ENCODE measurements at regions not wholly inside any gene's neighbourhood (a gene's known extent, or its start where the extent isn't known, plus 50 kb on each side); places are given as distances from the start of the nearest gene placed in this dataset.

DNA sequence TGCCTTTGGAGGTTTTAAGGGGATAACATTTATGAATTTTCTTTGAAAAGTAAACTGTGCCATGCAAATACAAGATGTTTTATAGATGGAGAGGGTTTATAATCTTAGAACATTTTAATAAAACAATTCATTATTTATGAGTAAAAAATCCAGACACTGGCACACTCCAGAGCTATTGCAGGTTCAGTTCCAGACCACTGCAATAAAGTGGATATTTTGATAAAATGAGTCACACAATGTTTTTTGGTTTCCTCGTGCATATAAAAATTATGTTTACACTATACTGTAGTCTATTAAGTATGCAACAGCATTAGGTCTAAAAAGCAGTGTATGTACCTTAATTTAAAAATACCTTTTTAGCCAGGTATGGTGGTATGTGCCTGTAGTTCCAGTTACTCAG lies 146.2 kb upstream of the ZBED5 start:
- WGBS, 2 experiments (ENCODE audit: low coverage in 1 of 2, low lambda C conversion rate in 2 of 2, missing lambda C conversion rate in 2 of 2): 0 to 2% methylated on average over 1 of the region's 1 CpG
- in situ Hi-C loops (cut with MboI): no loop called here
- Histone ChIP-seq H3K27me3 (replicated peaks; ENCODE audit: insufficient read depth) (peaks cover 38% of the 10 kb centered on the region), H3K36me3 (ENCODE audit: low read depth) (no peaks in the 10 kb centered on the region), H3K9ac (no peak overlapping the region), H3K9me2 (ENCODE audit: insufficient read depth) (no peaks in the 10 kb centered on the region), H3K4me2 (ENCODE audit: unreplicated experiment) (no peak overlapping the region), H3K27ac (no peak overlapping the region), H4K20me1 (ENCODE audit: insufficient read depth) (no peaks in the 10 kb centered on the region), H2AFZ (no peak overlapping the region), H3K79me2 (ENCODE audit: insufficient read depth) (no peaks in the 10 kb centered on the region), H3K9me3 (ENCODE audit: low read depth) (no peaks in the 10 kb centered on the region), H3K4me3 (no peak overlapping the region), H3F3A (ENCODE audit: insufficient read depth) (no peaks in the 10 kb centered on the region), H3K4me1 (ENCODE audit: insufficient read depth) (no peaks in the 10 kb centered on the region)
- TF ChIP-seq EZH2 (IDR thresholded peaks at IDR 0.05; ENCODE audit: insufficient read depth, poor library complexity, severe bottlenecking) (no peak), EZH2phosphoT487 (IDR thresholded peaks at IDR 0.05; ENCODE audit: insufficient read depth, low read depth) (no peak)
- DNase-seq: no peak

DNA sequence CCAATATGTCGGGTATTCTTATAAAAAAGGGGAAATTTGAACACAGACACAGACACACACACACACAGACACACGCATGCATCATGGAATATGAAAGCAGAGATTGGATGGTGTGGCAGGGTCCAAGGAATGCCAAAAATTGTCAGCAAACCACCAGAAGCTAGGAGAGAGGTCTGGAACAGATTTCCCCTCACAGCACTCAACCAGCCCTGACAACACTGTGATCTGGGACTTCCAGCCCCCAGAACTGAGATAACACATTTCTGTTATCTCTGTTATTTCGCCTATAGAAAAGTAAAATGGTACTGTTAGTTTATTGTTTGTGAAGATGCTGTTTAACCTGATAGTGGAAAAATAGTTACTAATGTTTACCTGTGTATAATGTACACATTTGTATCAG lies 145.4 kb upstream of the ZBED5 start:
- no peak for DNase-seq
- no peak overlapping the region for H3K9ac ChIP-seq
- no peak for TF ChIP-seq EZH2phosphoT487 (IDR thresholded peaks at IDR 0.05; ENCODE audit: insufficient read depth, low read depth)
- no peak for TF ChIP-seq EZH2 (IDR thresholded peaks at IDR 0.05; ENCODE audit: insufficient read depth, poor library complexity, severe bottlenecking)
- WGBS, 2 experiments (ENCODE audit: low coverage in 1 of 2, low lambda C conversion rate in 2 of 2, missing lambda C conversion rate in 2 of 2): 55 to 56% methylated on average over 3 of the region's 3 CpGs
- no peak overlapping the region for H3K4me3 ChIP-seq
- no peaks in the 10 kb centered on the region for H3K79me2 ChIP-seq (ENCODE audit: insufficient read depth)
- peaks cover 44% of the 10 kb centered on the region for H3K27me3 ChIP-seq (replicated peaks; ENCODE audit: insufficient read depth)
- no peak overlapping the region for H3K4me2 ChIP-seq (ENCODE audit: unreplicated experiment)
- in situ Hi-C loops (cut with MboI): no loop called here
- no peaks in the 10 kb centered on the region for H3K9me2 ChIP-seq (ENCODE audit: insufficient read depth)
- H3K36me3 ChIP-seq (ENCODE audit: low read depth): no peaks in the 10 kb centered on the region
- no peaks in the 10 kb centered on the region for H3K4me1 ChIP-seq (ENCODE audit: insufficient read depth)
- no peaks in the 10 kb centered on the region for H3K9me3 ChIP-seq (ENCODE audit: low read depth)
- no peak overlapping the region for H2AFZ ChIP-seq
- H3K27ac ChIP-seq: no peak overlapping the region
- no peaks in the 10 kb centered on the region for H3F3A ChIP-seq (ENCODE audit: insufficient read depth)
- no peaks in the 10 kb centered on the region for H4K20me1 ChIP-seq (ENCODE audit: insufficient read depth)

DNA sequence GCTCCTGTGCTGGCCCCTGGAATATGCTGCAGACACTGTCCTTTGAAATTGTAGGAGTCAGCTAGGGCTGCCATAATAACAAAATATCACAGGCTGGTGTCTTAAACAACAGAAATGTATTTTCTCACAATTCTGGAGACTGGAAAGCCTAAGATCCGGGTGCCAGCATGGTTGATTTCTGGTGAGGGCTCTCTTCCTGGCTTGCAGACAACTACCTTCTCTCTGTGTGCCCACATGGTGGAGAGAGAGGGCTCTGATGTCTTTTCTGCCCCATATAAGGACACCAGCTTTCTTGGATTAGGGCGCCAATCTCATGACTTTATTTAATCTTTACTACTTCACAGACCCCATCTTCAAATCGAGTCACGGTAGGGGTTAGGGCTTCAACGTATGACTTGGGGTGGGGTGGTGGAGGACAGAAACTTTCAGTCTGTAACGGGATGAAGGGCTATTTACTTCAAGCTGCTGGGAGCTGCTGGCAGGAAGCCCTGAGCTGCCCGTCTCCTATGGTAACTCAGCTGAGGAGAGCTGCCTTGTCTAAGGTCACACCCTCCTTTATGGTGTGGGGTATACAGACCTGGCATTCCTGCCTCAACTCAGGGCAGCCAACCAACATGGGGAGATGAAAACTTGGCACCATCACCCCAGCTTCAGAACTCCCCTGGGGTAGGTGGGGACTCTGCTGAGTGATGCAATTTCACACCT lies 142.9 kb upstream of the ZBED5 start:
- no peak for DNase-seq
- WGBS, 2 experiments (ENCODE audit: low coverage in 1 of 2, low lambda C conversion rate in 2 of 2, missing lambda C conversion rate in 2 of 2): 69 to 70% methylated on average over 7 of the region's 7 CpGs

DNA sequence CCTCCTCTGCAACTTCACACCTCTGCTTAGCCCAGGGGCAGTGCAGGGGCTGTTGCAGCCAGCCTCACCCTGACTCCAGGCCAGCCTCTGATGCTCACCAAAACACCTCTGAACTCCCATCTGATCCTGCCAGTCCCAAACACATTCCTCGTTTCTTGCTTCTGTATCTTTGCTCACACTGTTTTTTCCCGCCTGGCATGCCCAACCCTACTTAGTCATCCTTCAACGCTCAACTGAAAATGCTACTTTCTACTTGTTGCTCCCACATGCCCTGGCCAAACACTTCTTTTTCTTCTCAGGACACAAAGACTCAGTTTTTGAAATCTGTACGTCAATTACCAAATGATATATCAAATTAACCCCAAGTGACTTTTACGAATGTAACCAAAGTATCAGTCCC lies 140.8 kb upstream of the ZBED5 start:
- Histone ChIP-seq H3K4me2 (ENCODE audit: unreplicated experiment) (no peak overlapping the region), H3K4me1 (ENCODE audit: insufficient read depth) (no peaks in the 10 kb centered on the region), H3K4me3 (no peak overlapping the region), H3F3A (ENCODE audit: insufficient read depth) (no peaks in the 10 kb centered on the region), H3K27ac (no peak overlapping the region), H3K79me2 (ENCODE audit: insufficient read depth) (no peaks in the 10 kb centered on the region), H3K27me3 (replicated peaks; ENCODE audit: insufficient read depth) (peaks cover 38% of the 10 kb centered on the region), H4K20me1 (ENCODE audit: insufficient read depth) (no peaks in the 10 kb centered on the region), H3K9ac (no peak overlapping the region), H2AFZ (no peak overlapping the region), H3K9me3 (ENCODE audit: low read depth) (no peaks in the 10 kb centered on the region), H3K36me3 (ENCODE audit: low read depth) (no peaks in the 10 kb centered on the region), H3K9me2 (ENCODE audit: insufficient read depth) (no peaks in the 10 kb centered on the region)
- no peak for TF ChIP-seq EZH2phosphoT487 (IDR thresholded peaks at IDR 0.05; ENCODE audit: insufficient read depth, low read depth)
- TF ChIP-seq EZH2 (IDR thresholded peaks at IDR 0.05; ENCODE audit: insufficient read depth, poor library complexity, severe bottlenecking): no peak
- in situ Hi-C loops (cut with MboI): no loop called here
- DNase-seq: no peak
- WGBS, 2 experiments (ENCODE audit: low coverage in 1 of 2, low lambda C conversion rate in 2 of 2, missing lambda C conversion rate in 2 of 2): 55 to 62% methylated on average over 5 of the region's 5 CpGs

More for the DNA sequence above, 142.9 kb upstream of the ZBED5 start:
- Histone ChIP-seq H3K79me2 (ENCODE audit: insufficient read depth) (no peaks in the 10 kb centered on the region), H3K9me2 (ENCODE audit: insufficient read depth) (no peaks in the 10 kb centered on the region), H3K27me3 (replicated peaks; ENCODE audit: insufficient read depth) (peaks cover 42% of the 10 kb centered on the region), H3F3A (ENCODE audit: insufficient read depth) (no peaks in the 10 kb centered on the region), H4K20me1 (ENCODE audit: insufficient read depth) (no peaks in the 10 kb centered on the region), H3K36me3 (ENCODE audit: low read depth) (no peaks in the 10 kb centered on the region), H3K4me3 (no peak overlapping the region), H3K9me3 (ENCODE audit: low read depth) (no peaks in the 10 kb centered on the region), H3K4me1 (ENCODE audit: insufficient read depth) (no peaks in the 10 kb centered on the region), H3K27ac (no peak overlapping the region), H3K9ac (no peak overlapping the region), H2AFZ (no peak overlapping the region), H3K4me2 (ENCODE audit: unreplicated experiment) (no peak overlapping the region)
- TF ChIP-seq EZH2 (IDR thresholded peaks at IDR 0.05; ENCODE audit: insufficient read depth, poor library complexity, severe bottlenecking) (no peak), EZH2phosphoT487 (IDR thresholded peaks at IDR 0.05; ENCODE audit: insufficient read depth, low read depth) (no peak)
- in situ Hi-C loops (cut with MboI): no loop called here

Measured in GM23248 (cell line).